Naive thymus-derived CD4-positive, alpha-beta T cell (primary cell): ENCODE measurements at regions not wholly inside any gene's neighbourhood (a gene's known extent, or its start where the extent isn't known, plus 50 kb on each side); places are given as distances from the start of the nearest gene placed in this dataset.

Source experiments
- ATAC-seq: fragments of 150-1000 bp; cut with Tn5 transposase; 2 replicates; pipeline ENCODE4 v1.10.0; 2021; ENCODE audit warnings: mild to moderate bottlenecking, moderate library complexity
- CTCF ChIA-PET: fragments of 350-600 bp; sonication (Branson Sonifier 250); formaldehyde crosslinking; loops from one replicate; lab custom pipeline; 2021; ENCODE audit warnings: antibody characterized with exemption; lab: Charles Lee
- POLR2A ChIA-PET: fragments of 350-600 bp; sonication (Branson Sonifier 250); formaldehyde crosslinking; loops from one replicate; lab custom pipeline; 2021; ENCODE audit warnings: antibody characterized with exemption, inconsistent platforms; lab: Charles Lee
- DNase-seq, 9 donors: peaks; one replicate each; pipeline versions ENCODE4 v3.0.0 to v3.0.0-alpha.2; 2020 to 2022; ENCODE audit warnings: mixed read lengths in 1 of 9
- H3K27ac ChIP-seq: one replicate; pipeline ENCODE4 v1.7.0; 2013; ENCODE audit warnings: mild to moderate bottlenecking, low read depth, low read length, moderate library complexity
- H3K27me3 ChIP-seq, 2 donors: one replicate each; pipeline ENCODE4 v1.7.0; 2013; ENCODE audit warnings: low read length in 2 of 2, mild to moderate bottlenecking in 2 of 2, moderate library complexity in 2 of 2; ENCODE audit not compliant: control insufficient read depth in 2 of 2, insufficient read depth in 2 of 2
- H3K36me3 ChIP-seq, 3 experiments: 1 replicate in 2 of 3; 2 replicates in 1 of 3; pipeline ENCODE4 v1.7.0; 2013; ENCODE audit warnings: low read length in 3 of 3, mild to moderate bottlenecking in 3 of 3, moderate library complexity in 1 of 3; ENCODE audit not compliant: insufficient read depth in 3 of 3, control insufficient read depth in 2 of 3
- H3K4me1 ChIP-seq, 2 donors: one replicate each; pipeline ENCODE4 v1.7.0; 2013; ENCODE audit warnings: low read length in 2 of 2, mild to moderate bottlenecking in 2 of 2, moderate library complexity in 1 of 2; ENCODE audit not compliant: control insufficient read depth in 2 of 2, insufficient read depth in 2 of 2
- H3K4me3 ChIP-seq: 2 replicates; pipeline ENCODE4 v1.7.0; 2013; ENCODE audit warnings: mild to moderate bottlenecking, low read length
- H3K9me3 ChIP-seq, 3 experiments: 1 replicate in 2 of 3; 2 replicates in 1 of 3; pipeline ENCODE4 v1.7.0; 2013; ENCODE audit warnings: low read length in 3 of 3; ENCODE audit not compliant: control insufficient read depth in 2 of 3
- H3K27ac Mint-ChIP-seq, 9 donors: one replicate each; pipeline ENCODE4 v1.8.0; 2020 to 2022; ENCODE audit warnings: mixed read lengths in 9 of 9, mild to moderate bottlenecking in 8 of 9, moderate library complexity in 5 of 9, inconsistent platforms in 2 of 9
- H3K27me3 Mint-ChIP-seq, 5 donors: one replicate each; pipeline ENCODE4 v1.8.0; 2021 to 2022; ENCODE audit warnings: mixed read lengths in 5 of 5, mild to moderate bottlenecking in 1 of 5
- H3K36me3 Mint-ChIP-seq, 5 donors: one replicate each; pipeline ENCODE4 v1.8.0; 2020 to 2022; ENCODE audit warnings: mixed read lengths in 5 of 5, mild to moderate bottlenecking in 3 of 5, inconsistent platforms in 1 of 5
- H3K4me1 Mint-ChIP-seq, 7 donors: one replicate each; pipeline ENCODE4 v1.8.0; 2020 to 2022; ENCODE audit warnings: mixed read lengths in 7 of 7, mild to moderate bottlenecking in 3 of 7, inconsistent platforms in 1 of 7
- H3K4me3 Mint-ChIP-seq, 10 donors: one replicate each; pipeline ENCODE4 v1.8.0; 2020 to 2022; ENCODE audit warnings: mild to moderate bottlenecking in 10 of 10, mixed read lengths in 10 of 10, moderate library complexity in 6 of 10, inconsistent platforms in 2 of 10
- H3K9me3 Mint-ChIP-seq, 11 donors: one replicate each; pipeline ENCODE4 v1.8.0; 2020 to 2022; ENCODE audit warnings: mixed read lengths in 11 of 11, mild to moderate bottlenecking in 4 of 11, inconsistent platforms in 1 of 11, moderate library complexity in 1 of 11
- intact Hi-C, 2 donors: fragments of 100-400 bp; cut with micrococcal nuclease; formaldehyde crosslinking; loops; one replicate each; pipeline ENCODE4 v1.15.1; 2023

GRCh38 chr5:128636361-128636760 is 98.3 kb upstream of the FBN2 start:
- Mint-ChIP-seq H3K9me3 (peaks cover 0 to 6% (median 3%) of the 10 kb centered on the region in 11 donors), H3K4me1 (no peaks in the 10 kb centered on the region), H3K4me3 (no peak overlapping the region), H3K27me3 (peaks cover 0 to 4% (median 0%) of the 10 kb centered on the region in 5 donors), H3K27ac (no peak overlapping the region), H3K36me3 (no peaks in the 10 kb centered on the region)
- no peak for DNase-seq
- no peaks in the 10 kb centered on the region for H3K36me3 ChIP-seq
- no peaks in the 10 kb centered on the region for H3K27me3 ChIP-seq
- ChIA-PET POLR2A (no interaction called here), CTCF (no interaction called here)
- no peaks in the 10 kb centered on the region for H3K9me3 ChIP-seq
- intact Hi-C loops = no loop called here
- H3K4me1 ChIP-seq = no peaks in the 10 kb centered on the region
- H3K27ac ChIP-seq = no peak overlapping the region
- no peak for ATAC-seq
- no peak overlapping the region for H3K4me3 ChIP-seq

GRCh38 chr5:128637031-128637430 is 99.0 kb upstream of the FBN2 start:
- no peaks in the 10 kb centered on the region for H3K4me1 Mint-ChIP-seq
- peaks cover 0 to 4% (median 0%) of the 10 kb centered on the region in 5 donors for H3K27me3 Mint-ChIP-seq
- CTCF ChIA-PET = no interaction called here
- ATAC-seq (no peak), DNase-seq (no peak)
- H3K4me1 ChIP-seq = no peaks in the 10 kb centered on the region
- no peaks in the 10 kb centered on the region for H3K36me3 ChIP-seq
- intact Hi-C loops = no loop called here
- no peak overlapping the region for H3K27ac ChIP-seq
- POLR2A ChIA-PET = no interaction called here
- no peak overlapping the region for H3K4me3 ChIP-seq
- peaks cover 0 to 6% (median 3%) of the 10 kb centered on the region in 11 donors for H3K9me3 Mint-ChIP-seq
- H3K36me3 Mint-ChIP-seq = no peaks in the 10 kb centered on the region
- no peak overlapping the region for H3K27ac Mint-ChIP-seq
- no peaks in the 10 kb centered on the region for H3K9me3 ChIP-seq
- H3K4me3 Mint-ChIP-seq = no peak overlapping the region
- H3K27me3 ChIP-seq = no peaks in the 10 kb centered on the region

- Mint-ChIP-seq H3K27me3 (peaks cover 0 to 4% (median 0%) of the 10 kb centered on the region in 5 donors), H3K36me3 (no peaks in the 10 kb centered on the region), H3K9me3 (peaks cover 0 to 4% (median 1%) of the 10 kb centered on the region in 11 donors), H3K27ac (no peak overlapping the region), H3K4me1 (no peaks in the 10 kb centered on the region), H3K4me3 (no peak overlapping the region)
- Histone ChIP-seq H3K27me3 (no peaks in the 10 kb centered on the region), H3K4me1 (no peaks in the 10 kb centered on the region), H3K4me3 (no peak overlapping the region), H3K9me3 (no peaks in the 10 kb centered on the region), H3K36me3 (no peaks in the 10 kb centered on the region), H3K27ac (no peak overlapping the region)
- ATAC-seq (no peak), DNase-seq (no peak)
- CTCF ChIA-PET = no interaction called here
- POLR2A ChIA-PET = no interaction called here
- intact Hi-C loops = no loop called here
These were observed 103.8 kb upstream of the FBN2 start for GRCh38 chr5:128641861-128642260.

GRCh38 chr5:128644863-128645262 is 106.8 kb upstream of the FBN2 start:
- POLR2A ChIA-PET = no interaction called here
- CTCF ChIA-PET = no interaction called here
- Histone ChIP-seq H3K9me3 (no peaks in the 10 kb centered on the region), H3K4me1 (no peaks in the 10 kb centered on the region), H3K27me3 (no peaks in the 10 kb centered on the region), H3K36me3 (no peaks in the 10 kb centered on the region), H3K27ac (no peak overlapping the region), H3K4me3 (no peak overlapping the region)
- no peak for DNase-seq
- Mint-ChIP-seq H3K36me3 (no peaks in the 10 kb centered on the region), H3K4me1 (no peaks in the 10 kb centered on the region), H3K27ac (no peak overlapping the region), H3K27me3 (no peaks in the 10 kb centered on the region), H3K9me3 (peaks cover 0 to 5% (median 0%) of the 10 kb centered on the region in 11 donors), H3K4me3 (no peak overlapping the region)
- ATAC-seq = no peak
- intact Hi-C loops = no loop called here

- ATAC-seq (no peak), DNase-seq (no peak)
- Histone ChIP-seq H3K36me3 (no peaks in the 10 kb centered on the region), H3K4me1 (no peaks in the 10 kb centered on the region), H3K27me3 (no peaks in the 10 kb centered on the region), H3K4me3 (no peak overlapping the region), H3K9me3 (no peaks in the 10 kb centered on the region), H3K27ac (no peak overlapping the region)
- no peak overlapping the region for H3K4me3 Mint-ChIP-seq
- CTCF ChIA-PET = no interaction called here
- no peak overlapping the region for H3K27ac Mint-ChIP-seq
- H3K9me3 Mint-ChIP-seq = peaks cover 0 to 9% (median 3%) of the 10 kb centered on the region in 11 donors
- H3K4me1 Mint-ChIP-seq = no peaks in the 10 kb centered on the region
- POLR2A ChIA-PET = no interaction called here
- no peaks in the 10 kb centered on the region for H3K36me3 Mint-ChIP-seq
- intact Hi-C loops = no loop called here
- no peaks in the 10 kb centered on the region for H3K27me3 Mint-ChIP-seq
These were observed 107.5 kb upstream of the FBN2 start for GRCh38 chr5:128645581-128645980.

GRCh38 chr5:128646176-128646575 is 108.1 kb upstream of the FBN2 start:
- no peak overlapping the region for H3K27ac ChIP-seq
- no peaks in the 10 kb centered on the region for H3K27me3 ChIP-seq
- intact Hi-C loops = no loop called here
- ChIA-PET CTCF (no interaction called here), POLR2A (no interaction called here)
- Mint-ChIP-seq H3K27ac (no peak overlapping the region), H3K27me3 (no peaks in the 10 kb centered on the region), H3K9me3 (peaks cover 0 to 11% (median 3%) of the 10 kb centered on the region in 11 donors), H3K36me3 (no peaks in the 10 kb centered on the region), H3K4me1 (no peaks in the 10 kb centered on the region), H3K4me3 (no peak overlapping the region)
- no peak overlapping the region for H3K4me3 ChIP-seq
- no peaks in the 10 kb centered on the region for H3K4me1 ChIP-seq
- DNase-seq (no peak), ATAC-seq (no peak)
- H3K9me3 ChIP-seq = no peaks in the 10 kb centered on the region
- H3K36me3 ChIP-seq = no peaks in the 10 kb centered on the region

- Mint-ChIP-seq H3K27ac (no peak overlapping the region), H3K36me3 (no peaks in the 10 kb centered on the region), H3K9me3 (peaks cover 0 to 17% (median 11%) of the 10 kb centered on the region in 11 donors), H3K4me3 (no peak overlapping the region), H3K27me3 (no peaks in the 10 kb centered on the region), H3K4me1 (no peaks in the 10 kb centered on the region)
- intact Hi-C loops = no loop called here
- no peak for DNase-seq
- no peaks in the 10 kb centered on the region for H3K27me3 ChIP-seq
- H3K4me3 ChIP-seq = no peak overlapping the region
- no peak for ATAC-seq
- H3K36me3 ChIP-seq = no peaks in the 10 kb centered on the region
- no peak overlapping the region for H3K27ac ChIP-seq
- CTCF ChIA-PET = no interaction called here
- H3K9me3 ChIP-seq = no peaks in the 10 kb centered on the region
- no peaks in the 10 kb centered on the region for H3K4me1 ChIP-seq
- POLR2A ChIA-PET = no interaction called here
These were observed 111.1 kb upstream of the FBN2 start for GRCh38 chr5:128649192-128649591.
